HG02884 (cell line): ENCODE measurements at regions not wholly inside any gene's neighbourhood (a gene's known extent, or its start where the extent isn't known, plus 50 kb on each side); places are given as distances from the start of the nearest gene placed in this dataset.

ENCODE experiments used
- ATAC-seq: cut with Tn5 transposase; IDR thresholded peaks from one replicate; pipeline ENCODE4 v1.9.1; 2021; ENCODE audit warnings: mild to moderate bottlenecking, moderate library complexity; ENCODE audit not compliant: unreplicated experiment

- no peak for ATAC-seq
Observed at GRCh38 chr4:28351102-28351501, 1490.5 kb downstream of the STIM2 start.

- no peak for ATAC-seq
Observed at GRCh38 chr4:28351826-28352225, 1491.2 kb downstream of the STIM2 start.

DNA sequence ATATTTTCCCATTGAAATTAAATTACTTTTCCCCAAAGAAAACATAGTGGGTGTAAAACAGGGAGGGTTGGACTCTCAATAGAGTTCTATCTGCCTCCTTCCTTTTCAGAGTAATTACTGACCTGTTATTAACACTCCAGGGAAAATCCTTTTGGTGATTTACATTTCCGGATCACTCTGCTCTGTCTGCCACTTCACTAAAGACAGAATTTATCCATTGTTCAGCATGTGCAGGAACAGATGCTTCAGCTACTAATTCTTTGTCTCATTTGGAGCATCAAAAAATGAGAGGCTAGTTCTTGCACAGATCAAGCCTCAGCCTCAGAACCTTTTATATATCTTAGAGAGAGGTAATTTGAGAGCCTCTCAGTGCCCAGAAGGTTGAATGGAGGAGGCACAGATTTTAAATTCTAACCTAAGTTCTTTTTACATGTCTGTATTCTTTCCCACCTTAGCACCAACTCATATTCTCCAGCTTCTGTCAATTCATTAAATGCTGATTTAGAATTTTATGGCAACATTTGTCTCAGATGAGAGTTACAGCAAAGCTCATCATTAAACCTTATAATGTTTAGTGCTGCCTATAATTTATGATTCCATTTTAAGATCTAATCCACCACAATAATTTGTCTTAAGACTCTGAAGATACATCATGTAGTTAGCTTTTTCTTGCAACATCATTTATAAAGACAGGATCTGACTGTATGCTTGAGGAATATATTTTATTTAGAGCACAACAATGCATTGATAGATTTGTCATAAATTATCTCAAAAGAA is 1494.4 kb downstream of the STIM2 start:
- ATAC-seq = no peak

DNA sequence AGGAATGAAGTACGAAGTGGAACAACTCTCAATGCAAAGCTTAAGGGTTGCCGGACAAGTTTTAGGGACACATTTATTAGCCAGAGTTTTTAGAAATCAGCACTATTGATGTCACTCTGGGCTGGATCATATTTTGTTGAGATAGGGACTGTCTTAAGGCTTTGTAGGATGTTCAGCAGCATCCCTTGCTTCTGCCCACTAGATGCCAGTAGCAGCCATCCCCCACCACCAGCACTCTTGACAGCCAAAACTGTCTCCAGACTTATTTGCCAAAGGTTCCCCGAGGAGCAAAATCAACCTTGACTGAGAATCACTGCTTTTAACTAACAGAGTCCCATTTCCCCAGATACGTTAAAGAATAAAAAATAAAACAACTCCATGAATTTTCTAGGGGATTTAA is 1497.3 kb downstream of the STIM2 start:
- ATAC-seq = no peak

GRCh38 chr4:28358606-28359005 is 1498.0 kb downstream of the STIM2 start:
- no peak for ATAC-seq

DNA sequence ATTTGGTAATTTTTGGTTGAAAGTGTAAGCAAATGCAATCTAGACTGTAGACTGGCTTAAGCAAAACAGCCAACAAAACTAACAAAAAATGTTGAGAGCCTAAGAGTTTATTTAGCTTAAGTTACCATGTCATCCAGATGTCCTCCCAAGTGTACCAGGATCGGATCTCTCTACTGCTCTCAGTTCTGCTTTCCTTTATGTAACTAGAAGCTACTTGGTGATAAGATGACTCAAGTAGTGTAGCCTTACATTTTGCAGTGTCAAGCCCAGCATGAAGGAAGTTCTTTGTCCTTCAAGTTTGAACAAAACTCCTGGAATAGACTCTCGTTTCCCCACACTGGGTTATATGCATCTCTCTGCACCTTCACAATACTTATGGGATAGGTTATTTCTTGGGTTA is 1500.0 kb downstream of the STIM2 start:
- ATAC-seq = no peak

GRCh38 chr4:28362169-28362568 is 1501.5 kb downstream of the STIM2 start:
- no peak for ATAC-seq

DNA sequence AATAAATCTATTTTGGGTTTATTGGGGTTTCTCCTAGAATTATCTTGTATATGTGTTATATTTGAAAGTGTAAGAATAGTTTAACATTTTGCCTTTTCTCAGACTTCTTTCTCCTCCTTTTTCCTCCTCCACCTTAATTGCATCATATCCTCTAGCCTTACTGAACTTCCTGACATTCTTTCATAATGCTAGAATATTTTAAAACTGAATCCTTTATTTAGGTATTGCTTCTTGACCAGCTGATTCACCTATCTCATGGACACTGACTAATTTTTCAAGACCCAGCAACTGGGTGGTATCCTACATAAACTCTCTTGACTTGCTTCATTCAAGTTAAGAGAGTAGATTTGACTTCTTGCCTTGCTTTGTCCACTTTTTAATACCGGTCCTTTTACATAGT is 1508.9 kb downstream of the STIM2 start:
- ATAC-seq = no peak

GRCh38 chr4:28373191-28373590 is 1512.5 kb downstream of the STIM2 start:
- no peak for ATAC-seq

GRCh38 chr4:28373601-28374000 is 1513.0 kb downstream of the STIM2 start:
- no peak for ATAC-seq

DNA sequence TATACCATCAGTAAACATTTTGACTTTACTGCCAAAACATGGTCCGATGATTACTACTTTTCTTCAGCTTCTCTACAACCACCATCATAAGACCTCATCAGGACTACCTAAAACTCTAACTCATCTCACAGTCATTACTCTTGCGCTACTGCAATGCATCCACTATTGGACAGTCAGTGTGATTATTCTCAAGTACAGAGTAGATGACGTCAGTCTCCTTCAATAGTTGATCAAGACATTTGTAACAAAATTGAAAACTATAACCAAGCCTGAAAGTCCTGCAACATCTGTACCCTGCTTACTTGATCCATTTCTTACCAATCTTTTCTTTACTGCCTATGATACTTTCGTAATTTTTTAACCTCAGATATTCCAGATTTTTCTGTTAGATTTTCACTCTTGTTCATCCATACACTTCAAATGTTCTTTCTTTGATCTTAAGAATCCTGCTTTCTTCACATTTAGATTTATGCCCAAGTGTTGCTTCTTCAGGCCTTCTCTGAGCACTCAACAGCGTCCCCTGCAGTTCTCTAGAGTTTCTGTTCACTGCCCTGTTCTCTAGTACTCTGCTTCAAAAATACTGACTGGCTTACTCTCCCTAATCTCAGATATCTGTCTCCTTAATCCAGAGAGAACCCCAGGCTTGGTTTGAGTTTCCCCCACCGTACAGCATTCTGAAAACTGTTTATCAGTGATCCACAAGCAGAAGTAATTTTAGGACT is 1517.6 kb downstream of the STIM2 start:
- ATAC-seq = no peak

DNA sequence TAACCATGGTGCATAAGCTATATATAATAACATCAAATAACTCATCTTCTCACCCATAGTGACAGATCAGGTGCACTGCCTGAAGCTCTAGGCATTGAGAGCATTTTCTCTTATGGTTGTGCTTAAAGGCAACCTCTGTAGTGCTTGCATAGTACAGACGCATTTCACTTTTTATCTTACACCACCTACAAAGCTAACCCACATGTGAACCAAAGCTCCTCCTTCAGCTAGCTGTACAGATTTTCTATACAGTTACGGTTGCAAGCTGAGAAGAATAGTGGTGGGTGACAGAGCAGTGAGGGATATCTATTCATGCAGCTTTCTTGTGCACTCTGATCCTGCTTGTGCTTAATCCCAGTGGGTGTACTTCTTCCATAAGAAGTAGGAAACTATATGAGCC is 1525.2 kb downstream of the STIM2 start:
- no peak for ATAC-seq

GRCh38 chr4:28386776-28387175 is 1526.1 kb downstream of the STIM2 start:
- no peak for ATAC-seq

- ATAC-seq = no peak
Observed at GRCh38 chr4:28388471-28388870, 1527.8 kb downstream of the STIM2 start.

DNA sequence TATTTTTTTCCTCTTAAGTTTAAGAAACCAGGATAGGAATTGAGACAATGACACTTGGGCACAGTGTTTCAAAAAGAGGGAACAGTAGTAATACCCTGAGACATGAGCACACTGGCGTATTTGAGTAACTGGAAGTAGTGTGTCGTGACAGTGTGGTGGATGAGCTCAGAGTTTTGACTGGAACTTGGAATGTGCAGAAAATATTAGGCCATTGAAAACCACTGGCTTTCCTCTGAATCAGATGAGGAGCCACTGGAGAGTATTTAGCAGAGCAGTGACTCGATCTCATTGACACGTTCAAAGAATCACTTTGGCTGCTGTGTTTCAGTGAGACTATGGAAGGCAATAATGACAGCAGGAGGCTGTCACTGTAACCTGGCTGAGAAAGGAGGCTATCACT is 1531.2 kb downstream of the STIM2 start:
- no peak for ATAC-seq

GRCh38 chr4:28402751-28403150 is 1542.1 kb downstream of the STIM2 start:
- ATAC-seq = no peak

- ATAC-seq = no peak
Observed at GRCh38 chr4:28421221-28421620, 1560.6 kb downstream of the STIM2 start.

DNA sequence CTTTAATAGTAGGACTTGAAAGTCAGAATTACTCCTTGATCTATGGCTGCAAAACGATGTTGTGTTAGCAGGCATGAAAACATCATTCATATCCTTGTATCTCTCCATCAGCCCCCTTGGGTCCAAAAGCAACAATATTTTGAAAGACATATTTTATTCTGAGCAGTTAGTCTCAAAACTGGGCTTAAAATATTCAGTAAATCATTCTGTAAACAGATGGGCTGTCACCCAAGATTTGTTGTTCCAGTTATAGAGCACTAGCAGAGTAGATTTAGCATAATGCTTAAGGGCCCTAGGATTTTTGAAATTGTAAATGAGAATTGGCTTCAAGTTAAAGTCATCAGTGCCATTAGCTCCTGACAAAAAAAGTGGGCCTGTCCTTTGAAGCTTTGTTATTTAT is 1565.6 kb downstream of the STIM2 start:
- ATAC-seq = no peak

GRCh38 chr4:28427306-28428085 is 1566.9 kb downstream of the STIM2 start:
- ATAC-seq = no peak

DNA sequence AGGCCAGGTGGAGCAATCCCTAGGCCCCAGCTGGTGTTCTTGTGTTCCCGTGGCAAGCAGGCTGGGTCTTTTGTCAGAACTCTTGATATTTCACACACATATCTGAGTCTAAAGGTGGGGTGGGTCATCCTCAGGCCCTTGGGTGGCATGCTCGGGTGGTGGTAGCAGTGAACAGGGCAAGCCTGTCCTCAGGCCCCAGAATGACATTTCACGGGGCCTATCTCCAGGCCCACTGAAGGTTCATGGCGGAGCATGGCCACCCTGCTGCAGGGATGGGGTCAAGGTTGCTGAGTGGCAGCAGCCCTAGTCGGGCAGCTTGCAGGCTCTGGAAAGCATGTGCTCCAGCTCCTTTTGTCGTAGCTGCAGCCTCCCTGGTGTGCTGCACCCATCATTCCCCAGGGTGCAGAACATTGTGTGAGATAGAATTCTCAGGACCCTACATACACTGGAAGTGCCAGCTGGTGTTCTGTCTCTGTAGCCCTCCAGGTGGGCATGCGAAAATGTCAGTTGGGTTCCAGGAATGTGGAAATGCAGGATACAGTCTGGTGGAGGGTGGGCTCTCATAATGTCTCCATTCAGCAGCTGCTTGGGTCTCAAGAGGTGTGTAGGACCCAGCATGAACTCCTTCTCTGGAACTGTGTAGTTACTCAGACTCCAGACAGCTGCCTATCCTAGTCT is 1571.8 kb downstream of the STIM2 start:
- ATAC-seq = no peak

- ATAC-seq = no peak
Observed at GRCh38 chr4:28435314-28435713, 1574.7 kb downstream of the STIM2 start.
